ENCODE measurements at regions not wholly inside any gene's neighbourhood (a gene's known extent, or its start where the extent isn't known, plus 50 kb on each side); places are given as distances from the start of the nearest gene placed in this dataset.
"Not testable (repeated sequence)": the region's sequence is repeated elsewhere in the genome, so short reads cannot be mapped to it uniquely, and the experiment has no call there.

- Histone ChIP-seq H3K9me3 (peaks cover 0 to 5% (median under 1%) of the 10 kb centered on the region in 4 donors), H3K27ac (no peak overlapping the region), H3K4me1 (peaks cover 0 to 16% (median 9%) of the 10 kb centered on the region in 4 donors), H3K27me3 (no peaks in the 10 kb centered on the region), H3K4me3 (no peak overlapping the region), H3K36me3 (no peaks in the 10 kb centered on the region)
- no peak for TF ChIP-seq EP300 (IDR thresholded peaks at IDR 0.05)
- intact Hi-C loops (cut with DNase I; ENCODE audit: low total_unique reads), result no loop called here
- DNase-seq, result no peak
These were observed 162.4 kb upstream of the PIK3R1 start for GRCh38 chr5:68053202-68053601.

GRCh38 chr5:68049053-68049713 is 166.4 kb upstream of the PIK3R1 start:
- no peak for DNase-seq
- WGBS, 5 donors, result 68 to 76% (median 72%) methylated on average over 8 of the region's 8 CpGs
- no peak for TF ChIP-seq EP300 (IDR thresholded peaks at IDR 0.05)
- no peak for TF ChIP-seq POLR2AphosphoS5 (IDR thresholded peaks at IDR 0.05)
- no peak for TF ChIP-seq CTCF (IDR thresholded peaks at IDR 0.05)
- TF ChIP-seq POLR2A (IDR thresholded peaks at IDR 0.05), result no peak
- Histone ChIP-seq H3K36me3 (no peaks in the 10 kb centered on the region), H3K4me3 (no peak overlapping the region), H3K9me3 (peaks cover 0 to 19% (median 4%) of the 10 kb centered on the region in 4 donors), H3K4me1 (peaks cover 0 to 6% (median 1%) of the 10 kb centered on the region in 4 donors), H3K27me3 (no peaks in the 10 kb centered on the region), H3K27ac (no peak overlapping the region)
- intact Hi-C loops (cut with DNase I; ENCODE audit: low total_unique reads), result no loop called here

GRCh38 chr5:68048516-68048915 is 167.0 kb upstream of the PIK3R1 start:
- Histone ChIP-seq H3K4me1 (no peaks in the 10 kb centered on the region), H3K27ac (no peak overlapping the region), H3K4me3 (no peak overlapping the region), H3K9me3 (peaks cover 0 to 19% (median 4%) of the 10 kb centered on the region in 4 donors), H3K36me3 (no peaks in the 10 kb centered on the region), H3K27me3 (no peaks in the 10 kb centered on the region)
- DNase-seq, result no peak
- 92 to 99% (median 95%) methylated on average over 3 of the region's 3 CpGs for WGBS, 5 donors
- intact Hi-C loops (cut with DNase I; ENCODE audit: low total_unique reads), result no loop called here
- TF ChIP-seq POLR2A (IDR thresholded peaks at IDR 0.05) (no peak), POLR2AphosphoS5 (IDR thresholded peaks at IDR 0.05) (no peak), EP300 (IDR thresholded peaks at IDR 0.05) (no peak), CTCF (IDR thresholded peaks at IDR 0.05) (no peak)

- H3K27ac ChIP-seq; H3K4me1 ChIP-seq; H3K4me3 ChIP-seq; H3K36me3 ChIP-seq; DNase-seq; H3K27me3 ChIP-seq; intact Hi-C loops (cut with DNase I; ENCODE audit: low total_unique reads): not testable (repeated sequence)
- H3K9me3 ChIP-seq, result peaks cover 0 to 19% (median 4%) of the 10 kb centered on the region in 4 donors
- WGBS, 5 donors, result 86 to 95% (median 92%) methylated on average over 5 of the region's 5 CpGs
These were observed 167.5 kb upstream of the PIK3R1 start for GRCh38 chr5:68048054-68048453.

DNA sequence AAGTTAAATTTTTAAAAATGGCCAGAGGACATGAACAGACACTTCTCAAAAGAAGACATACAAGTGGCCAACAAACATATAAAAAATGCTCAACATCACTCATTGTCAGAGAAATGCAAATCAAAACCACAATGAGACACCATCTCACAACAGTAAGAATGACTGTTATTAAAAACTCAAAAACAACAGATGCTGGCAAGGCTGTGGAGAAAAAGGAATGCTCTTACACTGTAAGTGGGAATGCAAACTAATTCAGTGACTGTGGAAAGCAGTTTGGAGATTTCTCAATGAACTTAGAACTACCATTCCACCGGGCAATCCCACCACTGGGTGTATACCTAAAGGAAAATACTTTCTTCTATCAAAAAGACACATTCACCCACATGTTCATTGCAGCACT is 168.5 kb upstream of the PIK3R1 start:
- 91 to 100% (median 93%) methylated on average over 1 of the region's 1 CpG for WGBS, 5 donors
- intact Hi-C loops (cut with DNase I; ENCODE audit: low total_unique reads), result no loop called here
- Histone ChIP-seq H3K27me3 (no peaks in the 10 kb centered on the region), H3K36me3 (no peaks in the 10 kb centered on the region), H3K4me3 (no peak overlapping the region), H3K9me3 (peaks cover 0 to 19% (median 4%) of the 10 kb centered on the region in 4 donors), H3K4me1 (no peaks in the 10 kb centered on the region), H3K27ac (no peak overlapping the region)
- DNase-seq, result no peak
- TF ChIP-seq POLR2A (IDR thresholded peaks at IDR 0.05) (no peak), CTCF (IDR thresholded peaks at IDR 0.05) (no peak), EP300 (IDR thresholded peaks at IDR 0.05) (no peak), POLR2AphosphoS5 (IDR thresholded peaks at IDR 0.05) (no peak)

Measured in stomach (tissue), 8 donors.